ENCODE measurements at regions not wholly inside any gene's neighbourhood (a gene's known extent, or its start where the extent isn't known, plus 50 kb on each side); places are given as distances from the start of the nearest gene placed in this dataset.

GRCh38 chr7:25798344-25798743, 353.7 kb upstream of the NFE2L3 start:
- no peak for ATAC-seq (replicated peaks)
- peaks cover 14 to 43% of the 10 kb centered on the region in 2 donors for H3K27me3 Mint-ChIP-seq

GRCh38 chr7:25801214-25801613, 350.8 kb upstream of the NFE2L3 start:
- Mint-ChIP-seq H3K4me3 (no peak overlapping the region), H3K9me3 (no peaks in the 10 kb centered on the region), H3K27me3 (peaks cover 17 to 50% of the 10 kb centered on the region in 2 donors), H3K36me3 (no peaks in the 10 kb centered on the region), H3K4me1 (no peaks in the 10 kb centered on the region), H3K27ac (no peak overlapping the region)
- DNase-seq: no peak
- no peak for ATAC-seq (replicated peaks)

More at GRCh38 chr7:25798344-25798743, 353.7 kb upstream of the NFE2L3 start:
- no peaks in the 10 kb centered on the region for H3K9me3 Mint-ChIP-seq
- H3K4me3 Mint-ChIP-seq: no peak overlapping the region
- H3K36me3 Mint-ChIP-seq: no peaks in the 10 kb centered on the region
- DNase-seq: no peak
- no peaks in the 10 kb centered on the region for H3K4me1 Mint-ChIP-seq
- no peak overlapping the region for H3K27ac Mint-ChIP-seq

- Mint-ChIP-seq H3K4me3 (no peak overlapping the region), H3K27ac (no peak overlapping the region), H3K27me3 (peaks cover 21 to 49% of the 10 kb centered on the region in 2 donors), H3K9me3 (no peaks in the 10 kb centered on the region), H3K4me1 (no peaks in the 10 kb centered on the region), H3K36me3 (no peaks in the 10 kb centered on the region)
- no peak for ATAC-seq (replicated peaks)
- DNase-seq: no peak
Measured at GRCh38 chr7:25802057-25802456, 349.9 kb upstream of the NFE2L3 start.

DNA sequence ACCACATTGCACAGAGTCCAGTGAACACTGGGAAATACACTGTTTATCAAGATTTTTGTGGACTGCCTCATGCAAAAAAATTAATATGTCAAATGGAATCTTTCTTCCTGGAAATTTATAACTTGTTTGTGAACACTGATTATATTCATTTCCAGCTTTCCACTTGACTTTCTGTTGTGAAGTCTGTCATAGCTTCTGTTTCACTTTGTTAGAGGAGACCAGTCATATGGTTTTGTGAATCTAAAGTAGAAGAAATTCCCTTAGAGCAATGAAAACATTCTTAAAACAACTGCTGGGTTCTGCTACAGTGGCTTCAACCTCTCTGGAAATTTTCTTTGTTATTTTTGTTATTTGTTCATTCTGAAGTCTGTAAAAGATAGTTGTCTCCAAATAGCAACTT, 349.5 kb upstream of the NFE2L3 start:
- Mint-ChIP-seq H3K9me3 (no peaks in the 10 kb centered on the region), H3K27ac (no peak overlapping the region), H3K36me3 (no peaks in the 10 kb centered on the region), H3K27me3 (peaks cover 18 to 45% of the 10 kb centered on the region in 2 donors), H3K4me1 (no peaks in the 10 kb centered on the region), H3K4me3 (no peak overlapping the region)
- no peak for DNase-seq
- peak in 1 of 2 donors; percentile 54 for ATAC-seq (replicated peaks)

DNA sequence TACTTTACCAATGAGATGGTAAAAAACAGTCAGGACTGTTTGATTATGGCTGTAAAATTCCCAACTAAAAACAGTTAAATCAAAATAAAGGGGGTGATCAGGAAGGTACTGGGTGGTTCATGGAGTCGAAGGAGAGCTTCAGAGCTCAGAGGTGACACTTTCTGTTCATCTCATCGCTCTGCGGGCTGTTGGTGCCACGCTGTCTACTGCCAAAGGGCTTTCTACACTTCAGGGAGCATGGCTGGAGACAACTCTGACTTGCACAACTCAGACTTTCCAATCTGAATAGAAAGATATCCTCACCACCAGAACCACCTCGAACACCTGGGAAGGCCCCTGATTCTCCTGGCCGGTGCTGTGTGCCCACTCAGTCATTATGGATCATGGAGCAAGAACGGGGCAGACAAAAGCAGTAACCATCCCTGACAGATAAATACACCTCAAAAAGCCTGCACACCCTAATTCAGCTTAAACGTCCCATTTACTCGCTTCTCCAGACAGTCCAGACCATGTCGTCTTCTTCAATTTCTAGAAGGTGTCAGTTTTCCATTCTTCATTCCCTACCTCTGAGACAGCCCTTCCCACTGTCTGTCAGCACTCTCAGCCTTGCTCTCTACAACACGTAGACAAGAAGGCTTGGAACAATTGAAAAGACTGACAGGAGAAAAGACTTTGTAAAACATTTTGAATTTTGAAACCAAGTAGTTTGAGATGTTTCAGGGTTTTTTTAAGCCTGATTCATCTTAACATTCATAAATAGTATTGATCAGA, 348.7 kb upstream of the NFE2L3 start:
- Mint-ChIP-seq H3K27me3 (peaks cover 21 to 41% of the 10 kb centered on the region in 2 donors), H3K27ac (no peak overlapping the region), H3K4me1 (no peaks in the 10 kb centered on the region), H3K36me3 (no peaks in the 10 kb centered on the region), H3K4me3 (no peak overlapping the region), H3K9me3 (no peaks in the 10 kb centered on the region)
- ATAC-seq (replicated peaks): peak in 1 of 2 donors; percentile 43
- no peak for DNase-seq

DNA sequence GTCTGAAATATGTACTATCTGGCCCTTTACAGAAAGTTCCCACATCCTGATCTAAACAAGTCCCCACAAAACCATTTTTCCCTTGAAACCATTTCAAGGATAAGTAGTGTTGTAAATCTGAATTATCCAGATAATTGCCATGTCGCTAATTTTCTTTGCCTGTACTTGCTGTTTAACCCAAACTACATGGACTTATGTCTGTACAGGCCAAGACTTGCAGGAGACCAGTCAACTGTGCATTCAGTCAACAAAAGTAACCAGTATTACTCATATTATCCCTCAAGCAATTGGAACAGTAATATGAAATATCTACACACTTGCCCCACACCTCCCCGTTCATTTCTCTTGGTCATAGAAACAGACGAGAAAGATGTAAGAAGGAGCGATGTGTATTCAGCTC, 347.8 kb upstream of the NFE2L3 start:
- H3K9me3 Mint-ChIP-seq: no peaks in the 10 kb centered on the region
- peaks cover 23 to 41% of the 10 kb centered on the region in 2 donors for H3K27me3 Mint-ChIP-seq
- no peak overlapping the region for H3K27ac Mint-ChIP-seq
- no peak for DNase-seq
- H3K4me3 Mint-ChIP-seq: no peak overlapping the region
- H3K36me3 Mint-ChIP-seq: no peaks in the 10 kb centered on the region
- ATAC-seq (replicated peaks): no peak
- H3K4me1 Mint-ChIP-seq: no peaks in the 10 kb centered on the region

- Mint-ChIP-seq H3K27ac (no peak overlapping the region), H3K27me3 (peaks cover 28 to 47% of the 10 kb centered on the region in 2 donors), H3K36me3 (no peaks in the 10 kb centered on the region), H3K9me3 (no peaks in the 10 kb centered on the region), H3K4me3 (no peak overlapping the region), H3K4me1 (no peaks in the 10 kb centered on the region)
- no peak for ATAC-seq (replicated peaks)
- DNase-seq: no peak
Measured at GRCh38 chr7:25805027-25805687, 346.8 kb upstream of the NFE2L3 start.

DNA sequence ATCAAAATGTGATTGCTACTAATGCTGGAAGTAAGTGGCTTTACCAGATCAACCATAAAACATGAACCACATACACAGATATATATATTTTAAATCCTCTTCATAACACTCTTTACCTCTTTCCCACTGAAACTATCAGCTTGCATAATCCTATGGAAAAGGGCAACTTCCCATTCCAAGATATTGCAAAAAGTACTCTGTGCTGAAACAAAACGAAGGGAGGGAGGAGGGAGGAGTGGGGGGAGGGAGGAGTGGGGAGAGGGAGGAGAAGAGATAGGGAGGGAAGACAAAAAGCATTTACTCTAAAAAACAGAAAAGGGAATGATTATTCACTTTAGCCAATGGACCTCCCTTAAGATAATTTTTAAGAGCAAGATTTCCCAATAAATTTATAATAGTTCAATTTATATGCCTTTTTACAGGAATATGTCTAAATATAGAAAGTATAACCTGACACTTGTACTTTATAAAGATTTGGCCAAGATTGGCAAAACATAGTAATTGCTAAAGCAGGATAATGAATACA, 344.8 kb upstream of the NFE2L3 start:
- DNase-seq: no peak
- H3K9me3 Mint-ChIP-seq: no peaks in the 10 kb centered on the region
- H3K36me3 Mint-ChIP-seq: no peaks in the 10 kb centered on the region
- peaks cover 39 to 45% of the 10 kb centered on the region in 2 donors for H3K27me3 Mint-ChIP-seq
- no peak overlapping the region for H3K27ac Mint-ChIP-seq
- H3K4me1 Mint-ChIP-seq: no peaks in the 10 kb centered on the region
- ATAC-seq (replicated peaks): no peak
- H3K4me3 Mint-ChIP-seq: no peak overlapping the region

- no peak for DNase-seq
- Mint-ChIP-seq H3K9me3 (no peaks in the 10 kb centered on the region), H3K27me3 (peaks cover 39 to 52% of the 10 kb centered on the region in 2 donors), H3K27ac (no peak overlapping the region), H3K4me1 (no peaks in the 10 kb centered on the region), H3K36me3 (no peaks in the 10 kb centered on the region), H3K4me3 (no peak overlapping the region)
- ATAC-seq (replicated peaks): no peak
Measured at GRCh38 chr7:25809441-25809840, 342.6 kb upstream of the NFE2L3 start.

DNA sequence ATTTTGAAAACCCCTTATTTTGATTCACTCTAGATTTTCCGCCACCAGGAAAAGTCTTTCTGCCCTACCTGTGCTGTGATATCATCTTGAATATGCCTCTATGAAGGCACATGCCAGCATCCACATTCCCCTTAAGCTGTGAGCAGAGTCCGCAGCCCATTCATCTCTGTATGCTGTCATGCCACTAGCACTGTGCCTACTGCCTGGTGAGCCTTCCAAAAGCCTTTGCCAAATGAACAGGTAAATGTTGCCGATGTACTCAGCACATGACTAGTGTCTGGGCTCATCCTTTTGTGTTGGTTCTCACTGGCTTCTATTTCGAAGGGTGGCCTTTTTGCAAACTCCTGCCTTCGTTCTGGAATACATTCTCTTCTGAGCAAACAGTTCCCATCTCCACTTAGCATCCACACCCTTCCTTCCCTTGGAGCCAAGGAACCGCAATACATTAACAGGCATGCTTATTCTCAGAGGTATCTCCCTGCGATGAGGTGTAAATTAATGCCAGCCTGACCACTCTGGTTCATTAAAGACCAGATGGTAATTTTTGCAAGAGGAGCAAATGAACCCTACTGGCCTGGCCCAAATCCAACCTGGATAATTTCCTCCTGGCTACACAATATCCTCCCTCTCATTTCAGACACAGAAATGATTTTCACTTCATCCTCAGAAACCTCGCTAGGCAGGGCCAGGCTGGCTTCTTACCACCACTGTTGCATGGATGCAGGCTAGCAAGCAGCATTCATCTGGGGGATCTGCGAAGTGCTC, 339.7 kb upstream of the NFE2L3 start:
- ATAC-seq (replicated peaks) (no peak), DNase-seq (no peak)
- H3K4me3 Mint-ChIP-seq: no peak overlapping the region
- H3K9me3 Mint-ChIP-seq: peaks cover under 1 to 2% of the 10 kb centered on the region in 2 donors
- H3K27ac Mint-ChIP-seq: no peak overlapping the region
- H3K36me3 Mint-ChIP-seq: no peaks in the 10 kb centered on the region
- no peaks in the 10 kb centered on the region for H3K4me1 Mint-ChIP-seq
- peaks cover 42 to 44% of the 10 kb centered on the region in 2 donors for H3K27me3 Mint-ChIP-seq

- DNase-seq: no peak
- Mint-ChIP-seq H3K27ac (no peak overlapping the region), H3K9me3 (peaks cover 3 to 5% of the 10 kb centered on the region in 2 donors), H3K27me3 (peaks cover 43 to 47% of the 10 kb centered on the region in 2 donors), H3K4me3 (no peak overlapping the region), H3K4me1 (no peaks in the 10 kb centered on the region), H3K36me3 (no peaks in the 10 kb centered on the region)
- no peak for ATAC-seq (replicated peaks)
Measured at GRCh38 chr7:25813381-25813780, 338.6 kb upstream of the NFE2L3 start.

GRCh38 chr7:25815711-25816110, 336.3 kb upstream of the NFE2L3 start:
- H3K36me3 Mint-ChIP-seq: no peaks in the 10 kb centered on the region
- ATAC-seq (replicated peaks) (no peak), DNase-seq (no peak)
- H3K4me3 Mint-ChIP-seq: no peak overlapping the region
- H3K4me1 Mint-ChIP-seq: no peaks in the 10 kb centered on the region
- peaks cover 39 to 41% of the 10 kb centered on the region in 2 donors for H3K27me3 Mint-ChIP-seq
- H3K9me3 Mint-ChIP-seq: peaks cover 3 to 5% of the 10 kb centered on the region in 2 donors
- no peak overlapping the region for H3K27ac Mint-ChIP-seq

DNA sequence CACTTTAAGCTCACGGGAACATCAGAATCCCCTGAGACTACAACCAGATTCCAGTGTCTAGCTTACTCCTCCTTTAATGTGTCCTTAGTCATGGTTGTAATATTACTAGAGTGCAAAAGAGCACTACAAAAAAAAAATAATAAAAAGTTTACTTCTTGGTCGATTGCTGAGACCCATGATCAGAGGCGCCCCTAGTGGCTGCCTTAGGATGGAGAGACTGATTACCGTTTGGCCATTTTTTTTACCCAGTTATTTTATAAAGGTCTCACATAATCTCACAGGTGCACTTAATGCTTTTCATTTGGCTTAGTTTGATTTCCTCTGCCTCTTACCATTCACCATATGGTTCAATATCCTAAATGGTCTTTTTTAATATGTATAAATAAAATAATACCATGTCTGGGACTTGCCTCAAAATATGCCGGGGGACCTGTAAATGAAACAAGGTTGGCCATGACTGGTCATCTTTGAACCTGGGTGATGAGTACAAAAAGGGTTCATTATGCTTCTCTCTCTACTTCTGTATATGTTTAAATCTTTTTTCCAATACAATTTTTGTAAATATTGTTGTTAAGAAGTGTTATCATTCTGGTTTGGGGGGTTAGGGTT, 331.5 kb upstream of the NFE2L3 start:
- Mint-ChIP-seq H3K9me3 (peaks cover 3 to 5% of the 10 kb centered on the region in 2 donors), H3K4me3 (no peak overlapping the region), H3K27me3 (peaks cover 47 to 52% of the 10 kb centered on the region in 2 donors)

DNA sequence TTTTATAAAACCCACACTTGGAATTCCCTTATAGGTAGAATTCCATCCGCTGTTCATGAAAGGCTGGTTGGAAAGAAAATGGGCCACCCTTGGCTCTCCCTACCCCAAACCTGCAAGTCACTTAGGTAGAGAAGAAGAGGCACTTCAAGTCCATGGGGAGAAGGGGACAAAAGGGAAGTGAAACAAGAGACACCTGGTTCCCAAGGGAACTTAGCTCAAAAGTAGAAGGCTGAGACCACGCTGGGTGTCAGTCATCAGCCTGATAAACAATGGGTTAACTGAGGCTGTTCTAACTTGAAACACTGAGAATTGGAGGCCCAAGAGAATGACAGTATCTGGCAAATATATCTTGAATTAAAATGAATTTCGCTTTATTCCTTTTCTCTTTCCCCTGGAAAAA, 330.8 kb upstream of the NFE2L3 start:
- H3K27ac Mint-ChIP-seq: peak overlapping the region; percentile 15
- DNase-seq (no peak), ATAC-seq (replicated peaks) (peak in 1 of 2 donors; percentile 60)
- no peak overlapping the region for H3K4me3 Mint-ChIP-seq
- H3K4me1 Mint-ChIP-seq: peaks cover 11 to 19% of the 10 kb centered on the region in 2 donors
- no peaks in the 10 kb centered on the region for H3K36me3 Mint-ChIP-seq
- H3K9me3 Mint-ChIP-seq: peaks cover 3 to 5% of the 10 kb centered on the region in 2 donors
- H3K27me3 Mint-ChIP-seq: peaks cover 46 to 52% of the 10 kb centered on the region in 2 donors

More for the DNA sequence above, 331.5 kb upstream of the NFE2L3 start:
- peaks cover 11 to 19% of the 10 kb centered on the region in 2 donors for H3K4me1 Mint-ChIP-seq
- H3K36me3 Mint-ChIP-seq: no peaks in the 10 kb centered on the region
- no peak overlapping the region for H3K27ac Mint-ChIP-seq
- ATAC-seq (replicated peaks) (no peak), DNase-seq (no peak)

Measured in stimulated activated naive B cell treated with anti-CD40 and anti-IgM and Interleukin-4, amounts not matched to agents 10 μg/mL and 1 μg/mL and 100 μg/mL, for 72 hours (primary cell).